ENCODE measurements at regions not wholly inside any gene's neighbourhood (a gene's known extent, or its start where the extent isn't known, plus 50 kb on each side); places are given as distances from the start of the nearest gene placed in this dataset.

DNA sequence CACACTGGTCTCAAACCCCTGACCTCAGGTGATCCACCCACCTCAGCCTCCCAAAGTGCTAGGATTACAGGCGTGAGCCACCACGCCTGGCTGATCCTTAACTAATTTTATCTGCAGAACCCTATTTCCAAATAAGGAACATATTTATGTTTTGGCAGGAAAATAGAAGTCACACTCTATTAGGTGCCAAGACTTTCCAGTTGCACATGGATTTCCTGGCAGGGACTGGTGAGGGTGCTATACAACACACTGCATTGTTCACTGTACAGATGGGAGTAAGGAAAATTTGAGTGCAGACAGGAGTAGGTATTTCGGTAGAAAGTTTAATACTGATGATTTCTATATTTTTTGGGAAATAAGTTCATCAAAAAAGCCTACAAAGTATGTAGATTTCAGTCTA is 605.3 kb upstream of the B3GALT2 start:
- DNase-seq (ENCODE audit: low spot score): no peak

DNA sequence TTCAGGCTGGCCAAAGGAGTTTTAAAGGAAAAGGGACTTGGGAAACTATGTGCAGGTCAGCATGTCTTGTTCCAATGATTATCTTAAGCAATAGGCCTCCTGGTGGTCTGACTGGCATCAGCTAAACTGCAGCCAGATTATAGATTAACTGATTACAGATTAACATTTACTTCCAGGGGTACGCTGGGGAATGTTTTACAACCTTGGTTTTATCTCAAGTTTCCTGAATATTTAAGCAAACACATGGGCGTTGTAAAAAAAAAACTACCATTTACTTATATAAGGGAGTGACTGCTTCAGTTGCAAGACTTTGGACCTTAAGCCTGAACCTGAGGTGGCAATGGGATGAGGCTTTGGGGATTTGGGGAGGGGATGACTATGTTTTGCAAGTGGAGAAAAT is 600.6 kb upstream of the B3GALT2 start:
- DNase-seq (ENCODE audit: low spot score): no peak

DNA sequence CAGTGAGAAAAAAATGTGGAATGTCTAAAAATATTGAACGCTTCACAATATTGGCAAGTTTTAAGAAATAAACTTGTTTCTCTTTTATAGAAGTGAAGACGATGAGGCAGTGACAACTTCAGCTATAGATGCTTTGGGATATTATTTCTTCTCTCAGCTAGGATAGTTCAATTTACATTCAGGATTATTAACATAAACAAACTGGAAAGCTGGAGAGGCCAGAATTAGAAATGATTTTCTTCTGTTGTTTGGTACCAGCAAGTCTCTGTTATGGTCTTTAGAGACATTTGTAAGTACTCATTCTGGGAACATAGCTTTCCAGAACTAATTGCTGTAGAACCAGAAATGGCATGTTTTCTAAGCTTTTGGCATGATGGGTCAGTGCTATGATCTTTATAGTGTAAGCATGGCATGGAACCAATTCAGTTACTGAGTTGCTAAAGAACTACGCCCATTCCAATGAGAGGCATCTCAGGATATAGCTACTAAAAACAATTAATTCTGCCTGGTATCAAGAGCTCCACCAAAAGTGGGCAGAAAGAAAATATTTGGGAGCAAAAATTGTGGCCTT is 599.5 kb upstream of the B3GALT2 start:
- no peak for DNase-seq (ENCODE audit: low spot score)

DNA sequence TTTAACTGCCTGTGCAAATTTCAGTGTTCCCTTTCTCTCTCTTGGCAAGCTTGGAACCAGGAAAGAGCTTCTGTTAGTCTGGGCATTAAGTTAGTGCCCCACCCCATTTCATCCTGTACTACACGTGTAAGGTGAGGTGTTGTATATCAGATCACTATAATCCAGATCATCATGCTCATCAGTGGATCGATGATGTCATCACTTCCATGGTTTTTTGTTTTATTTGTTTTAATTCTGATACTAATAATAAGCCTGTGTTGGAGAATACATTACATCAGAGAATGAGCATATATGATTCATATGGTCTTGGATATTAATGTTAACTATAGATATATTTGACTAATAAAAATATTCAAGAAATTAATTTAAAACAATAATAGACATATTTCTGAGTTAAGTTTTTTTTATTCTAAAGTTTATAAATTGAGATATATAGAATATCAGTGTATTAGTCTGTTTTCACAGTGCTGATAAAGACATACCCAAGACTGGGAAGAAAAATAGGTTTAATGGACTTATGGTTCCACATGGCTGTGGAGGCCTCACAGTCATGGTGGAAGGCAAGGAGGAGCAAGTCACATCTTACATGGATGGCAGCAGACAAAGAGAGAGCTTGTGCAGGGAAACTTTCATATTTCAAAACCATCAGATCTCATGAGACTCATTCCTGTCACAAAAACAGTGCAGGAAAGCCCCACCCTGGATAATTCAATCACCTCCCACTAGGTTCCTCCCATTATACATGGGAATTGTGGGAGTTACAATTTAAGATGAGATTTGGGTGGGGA is 588.3 kb upstream of the B3GALT2 start:
- DNase-seq (ENCODE audit: low spot score): no peak

DNA sequence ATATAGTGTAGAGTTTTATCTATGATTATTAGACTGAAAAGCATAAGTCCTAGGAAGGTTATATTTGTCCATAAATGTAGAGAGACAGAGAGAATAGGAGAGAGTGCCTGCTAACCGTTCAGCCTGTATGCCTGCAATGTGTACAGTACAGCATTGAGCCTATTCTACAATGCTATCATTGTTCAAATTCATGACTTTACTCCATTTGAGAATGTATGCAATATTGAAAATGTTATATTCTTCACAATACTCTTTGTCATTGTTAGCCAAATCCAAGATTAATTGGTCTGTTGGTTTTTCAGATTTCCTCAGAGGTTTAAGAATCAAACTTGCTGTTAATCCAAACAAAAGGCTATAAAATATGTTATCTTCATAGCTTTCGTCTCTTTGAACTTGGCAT is 585.2 kb upstream of the B3GALT2 start:
- DNase-seq (ENCODE audit: low spot score): no peak

DNA sequence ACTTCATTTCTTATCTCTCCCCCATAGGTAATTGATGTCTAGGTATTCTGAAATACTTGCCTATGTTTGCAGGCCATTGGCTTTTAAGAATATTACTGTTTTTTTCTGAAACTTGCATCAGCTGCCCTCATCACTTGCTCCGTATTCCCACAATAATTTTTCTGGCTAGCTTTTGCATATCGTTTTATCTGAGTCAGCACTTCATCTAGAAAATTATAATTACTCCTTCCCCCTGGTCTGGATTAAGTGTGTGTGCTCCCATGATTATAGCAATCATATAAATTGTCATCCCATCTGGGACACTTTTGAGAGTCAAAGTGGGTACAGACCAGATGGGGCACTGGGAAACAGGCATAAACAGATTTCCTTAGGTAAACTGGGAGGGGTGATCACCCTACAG is 583.2 kb upstream of the B3GALT2 start:
- DNase-seq (ENCODE audit: low spot score): no peak

DNA sequence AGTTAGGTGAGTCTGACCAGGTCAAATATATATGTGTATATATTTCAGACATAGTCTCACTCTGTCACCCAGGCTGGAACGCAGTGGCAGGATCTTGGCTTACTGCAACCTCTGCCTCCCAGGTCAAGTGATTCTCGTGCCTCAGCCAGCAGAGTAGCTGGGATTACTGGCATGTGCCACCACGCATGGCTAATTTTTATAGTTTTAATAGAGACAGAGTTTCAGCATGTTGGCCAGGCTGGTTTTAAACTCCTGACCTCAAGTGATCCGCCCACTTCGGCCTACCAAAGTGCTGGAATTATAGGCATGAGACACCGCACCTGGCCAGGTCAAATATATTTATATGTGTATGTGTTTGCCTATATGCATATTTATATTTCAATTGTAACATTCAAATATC is 581.5 kb upstream of the B3GALT2 start:
- no peak for DNase-seq (ENCODE audit: low spot score)

DNA sequence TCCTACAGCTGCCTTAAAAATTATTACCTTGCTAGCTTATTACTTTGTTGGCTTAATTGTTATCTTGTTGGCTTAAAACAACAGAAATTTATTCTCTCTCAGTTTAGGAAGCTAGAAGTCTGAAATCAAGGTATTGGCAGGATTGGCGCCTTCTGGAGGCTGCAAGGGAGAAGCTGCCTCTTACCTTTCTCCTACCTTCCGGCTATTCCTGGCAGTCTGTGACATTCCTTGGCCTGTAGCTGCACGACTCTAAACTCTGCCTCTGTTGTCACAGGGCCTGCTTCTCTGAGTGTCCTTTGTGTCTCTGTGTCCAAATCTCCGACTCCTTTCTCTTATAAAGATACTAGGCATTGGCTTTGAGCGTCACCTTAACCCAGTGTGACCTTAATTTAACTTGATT is 579.9 kb upstream of the B3GALT2 start:
- DNase-seq (ENCODE audit: low spot score): no peak

DNA sequence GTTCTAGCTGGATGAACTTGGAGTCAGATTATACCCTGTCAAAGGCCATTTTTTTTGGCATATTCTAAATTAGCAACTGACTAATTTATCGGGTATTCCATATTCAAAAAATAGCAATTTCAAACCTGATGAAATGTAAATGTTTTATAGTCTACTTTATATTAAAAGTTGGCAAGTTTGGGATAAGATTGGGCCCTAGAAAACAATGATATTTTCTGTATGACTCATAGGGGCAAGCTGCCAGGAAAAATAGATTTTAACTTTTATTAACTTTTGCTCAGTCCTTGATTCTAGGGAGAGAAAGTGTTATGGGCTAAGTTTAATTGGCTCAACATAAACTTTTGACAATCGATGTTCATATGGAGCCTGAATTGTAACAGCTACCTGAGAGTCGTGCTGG is 576.9 kb upstream of the B3GALT2 start:
- DNase-seq (ENCODE audit: low spot score): no peak

DNA sequence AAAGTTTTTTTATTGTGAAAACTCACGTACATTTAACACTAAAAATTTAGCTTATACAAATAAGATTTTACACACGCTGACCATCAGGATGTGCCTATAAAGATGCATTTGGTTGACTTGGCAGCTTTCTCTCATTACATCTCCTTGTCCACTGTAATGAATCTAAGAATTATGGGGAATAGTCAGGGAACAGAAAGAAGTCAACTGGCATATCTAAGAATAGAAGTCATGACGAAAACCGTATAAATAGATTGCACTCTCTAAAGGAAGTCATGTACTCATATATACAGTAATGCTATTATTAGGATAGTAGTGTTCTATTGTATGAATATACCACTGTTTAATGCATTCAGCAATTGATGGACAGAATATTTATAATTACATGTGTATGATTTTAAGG is 575.8 kb upstream of the B3GALT2 start:
- DNase-seq (ENCODE audit: low spot score): no peak

DNA sequence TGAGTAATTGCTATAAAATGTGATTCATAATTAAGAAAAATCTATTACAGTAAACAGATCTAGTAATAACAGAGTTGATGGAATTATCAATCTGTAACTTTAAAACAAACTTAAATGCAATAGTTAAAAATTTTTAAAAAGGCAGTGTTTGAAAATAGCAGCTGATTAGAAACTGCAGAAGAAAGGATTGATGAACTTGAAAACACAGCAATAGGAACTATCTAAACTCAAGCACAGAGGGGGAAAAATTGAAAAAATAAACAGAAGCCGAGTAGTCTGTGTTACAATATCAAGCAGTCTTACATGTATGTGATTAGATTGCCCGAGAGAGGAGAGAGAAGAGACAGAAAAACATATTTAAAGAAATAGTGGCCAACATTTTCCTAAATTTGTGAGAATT is 569.0 kb upstream of the B3GALT2 start:
- no peak for DNase-seq (ENCODE audit: low spot score)

DNA sequence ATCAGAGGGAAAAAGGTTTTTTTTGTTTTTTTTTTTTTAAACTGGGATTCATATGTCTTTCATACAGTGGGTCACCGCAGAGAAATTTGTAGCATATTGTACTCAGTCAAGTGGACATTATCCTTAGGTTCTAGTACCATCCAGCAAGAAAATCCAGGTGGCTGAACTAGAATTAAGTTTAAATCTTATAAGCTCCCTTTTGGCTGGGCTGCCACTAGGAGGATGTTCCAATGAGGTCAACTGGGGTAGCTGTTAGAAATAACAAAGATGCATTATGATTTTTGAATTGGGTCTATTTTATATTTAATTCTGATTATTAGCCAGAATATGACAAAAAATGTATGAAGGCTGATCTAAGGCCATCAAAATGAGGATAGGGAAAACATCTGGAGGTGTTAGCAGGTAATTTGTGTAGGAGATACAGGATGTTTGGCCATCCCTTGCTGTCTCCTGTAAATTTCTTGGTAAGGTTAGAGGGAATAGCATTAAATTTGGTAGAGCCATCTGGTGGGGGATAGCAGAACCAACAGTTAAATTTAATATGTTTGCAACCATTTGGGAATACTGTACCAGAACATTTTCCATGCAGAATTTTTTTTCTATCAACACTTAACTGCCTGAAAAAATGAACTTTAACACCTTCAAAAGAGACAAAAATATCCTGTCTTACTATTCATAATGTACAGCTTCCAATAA is 568.5 kb upstream of the B3GALT2 start:
- no peak for DNase-seq (ENCODE audit: low spot score)

DNA sequence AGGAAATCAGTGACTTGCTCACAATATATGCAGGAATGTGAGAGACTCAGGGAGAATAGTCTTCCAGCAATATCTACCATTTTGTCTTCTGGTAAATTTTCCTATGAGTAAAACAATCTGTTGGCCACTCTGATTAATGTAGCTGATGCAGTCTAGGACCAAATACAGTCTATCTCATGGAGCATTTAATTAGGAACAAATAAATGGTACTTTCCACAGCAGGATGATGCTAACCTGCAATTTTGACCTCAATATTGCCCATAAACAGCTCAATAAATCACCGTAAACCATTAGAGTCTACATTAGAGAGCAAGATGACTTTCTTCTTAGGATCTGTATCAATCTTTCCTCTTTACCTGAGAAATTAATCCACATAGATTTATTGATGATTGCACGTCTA is 567.7 kb upstream of the B3GALT2 start:
- no peak for DNase-seq (ENCODE audit: low spot score)

DNA sequence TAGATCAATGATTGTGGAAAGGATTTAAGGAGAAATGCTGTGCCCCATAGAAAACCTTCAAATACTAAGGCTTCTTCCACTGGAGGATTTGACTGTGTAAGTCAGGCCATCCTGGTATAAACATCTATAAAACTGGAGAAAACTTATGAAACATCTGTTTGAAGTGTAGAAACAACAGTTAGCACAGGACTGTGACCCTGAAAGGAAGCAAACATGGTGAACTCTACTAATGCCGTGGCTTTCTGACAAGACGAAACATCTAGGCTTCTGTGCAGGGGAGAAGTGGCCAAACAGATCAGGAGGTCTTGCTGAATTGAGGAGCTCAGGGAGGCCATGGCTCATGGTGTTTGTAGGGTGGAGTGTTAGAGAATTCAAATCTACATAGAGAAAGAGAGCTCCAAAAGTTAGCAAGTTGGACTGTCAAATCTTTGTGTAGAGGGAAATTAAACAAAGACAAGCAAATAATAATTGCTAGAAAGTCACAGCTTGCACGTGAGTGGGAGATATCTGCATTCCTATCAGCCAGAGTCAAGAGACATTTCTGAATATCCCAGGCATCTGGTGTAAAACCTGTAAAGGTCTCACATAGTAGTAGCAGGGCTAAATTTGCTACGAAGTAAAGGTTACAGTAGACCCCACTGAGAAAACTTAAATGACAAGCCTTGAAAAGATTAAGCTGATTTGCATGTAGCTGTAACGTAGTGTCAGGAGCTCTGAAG is 566.8 kb upstream of the B3GALT2 start:
- no peak for DNase-seq (ENCODE audit: low spot score)

DNA sequence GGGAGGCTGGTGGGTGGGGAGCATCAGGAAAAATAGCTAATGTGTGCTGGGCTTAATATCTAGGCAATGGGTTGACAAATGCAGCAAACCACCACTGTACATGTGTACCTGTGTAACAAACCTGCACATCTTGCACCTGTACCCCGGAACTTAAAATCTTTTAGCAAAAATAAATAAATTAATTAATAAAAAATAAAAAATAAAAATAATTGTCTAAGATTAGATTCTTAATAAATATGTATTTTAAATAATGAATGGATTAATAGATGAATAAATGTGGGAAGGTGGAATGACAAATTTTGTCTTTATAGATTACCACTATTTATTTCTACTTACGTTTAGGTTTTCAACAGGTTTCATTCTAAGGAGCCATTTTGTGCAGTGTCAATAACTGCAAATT is 563.5 kb upstream of the B3GALT2 start:
- DNase-seq (ENCODE audit: low spot score): no peak

DNA sequence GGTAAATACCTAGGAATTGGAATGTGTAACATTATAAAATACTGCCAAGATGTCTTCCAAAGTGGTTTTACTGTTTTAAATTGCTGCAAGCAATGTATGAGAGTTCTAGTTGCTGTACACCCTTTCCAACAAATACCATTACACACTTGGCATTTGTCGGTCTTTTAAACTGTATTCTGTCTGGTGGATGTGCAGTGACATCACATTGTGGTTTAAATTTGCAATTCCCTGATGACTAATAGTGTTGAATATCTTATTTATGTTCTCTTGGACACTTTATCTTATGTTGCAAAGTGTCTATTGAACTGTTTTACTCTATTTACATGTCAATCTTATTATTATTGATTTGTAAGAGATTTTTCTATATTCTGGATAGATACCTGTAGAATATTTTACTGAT is 561.2 kb upstream of the B3GALT2 start:
- DNase-seq (ENCODE audit: low spot score): no peak

DNA sequence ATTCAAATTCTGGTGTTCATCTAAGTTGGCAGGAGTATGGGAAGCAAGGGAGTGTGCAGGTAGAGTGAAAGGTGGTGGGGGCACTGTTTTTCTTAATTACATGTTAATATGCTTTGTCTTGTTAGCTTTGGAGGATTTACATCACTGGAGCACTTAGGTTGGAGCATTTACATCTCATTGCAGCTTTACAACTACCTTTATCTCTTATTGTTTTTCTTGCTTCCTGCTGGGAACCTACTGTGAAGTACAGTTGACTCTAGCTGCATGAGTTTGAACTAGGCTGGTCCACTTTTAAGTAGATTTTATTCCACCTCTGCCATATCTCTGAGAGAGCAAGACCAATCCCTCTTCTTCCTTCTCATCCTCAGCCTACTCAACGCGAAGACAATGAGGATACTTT is 554.8 kb upstream of the B3GALT2 start:
- no peak for DNase-seq (ENCODE audit: low spot score)

DNA sequence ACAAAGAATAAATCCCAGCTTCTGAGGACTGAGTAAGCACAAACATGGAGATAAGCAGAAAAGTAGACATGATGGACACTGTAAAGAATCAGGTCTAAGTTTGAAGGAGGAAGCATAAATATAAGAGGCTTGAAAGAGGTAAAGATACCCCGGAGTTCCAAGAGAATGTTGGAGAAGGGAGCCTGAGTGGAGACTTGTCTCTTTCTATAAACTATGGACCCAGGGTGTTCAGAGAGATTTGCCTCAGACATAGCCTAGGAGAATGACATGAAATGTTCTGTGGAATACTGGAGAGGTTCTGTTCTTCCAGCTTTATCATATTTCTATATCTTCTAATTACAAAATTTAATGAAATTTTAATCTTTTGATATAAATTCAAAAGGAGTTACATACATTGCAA is 554.3 kb upstream of the B3GALT2 start:
- DNase-seq (ENCODE audit: low spot score): no peak

DNA sequence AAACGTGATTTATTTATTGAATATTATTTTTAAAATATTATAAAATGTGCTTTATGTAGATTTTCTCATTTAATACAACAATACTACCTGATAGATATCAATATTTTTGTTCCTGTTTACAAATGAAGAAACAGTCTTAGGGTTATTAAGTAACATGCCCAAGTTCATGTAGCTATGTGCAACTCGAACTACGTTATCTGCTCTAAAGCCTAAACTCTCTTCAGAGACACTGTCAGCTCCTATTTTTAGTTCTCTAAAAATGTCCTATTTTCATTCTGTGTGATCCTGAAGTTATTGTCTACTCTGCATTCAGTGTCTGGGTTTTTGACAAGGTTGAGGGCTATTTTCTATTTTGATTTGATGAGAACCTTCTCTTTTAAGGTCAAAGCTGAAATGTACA is 550.1 kb upstream of the B3GALT2 start:
- DNase-seq (ENCODE audit: low spot score): no peak

DNA sequence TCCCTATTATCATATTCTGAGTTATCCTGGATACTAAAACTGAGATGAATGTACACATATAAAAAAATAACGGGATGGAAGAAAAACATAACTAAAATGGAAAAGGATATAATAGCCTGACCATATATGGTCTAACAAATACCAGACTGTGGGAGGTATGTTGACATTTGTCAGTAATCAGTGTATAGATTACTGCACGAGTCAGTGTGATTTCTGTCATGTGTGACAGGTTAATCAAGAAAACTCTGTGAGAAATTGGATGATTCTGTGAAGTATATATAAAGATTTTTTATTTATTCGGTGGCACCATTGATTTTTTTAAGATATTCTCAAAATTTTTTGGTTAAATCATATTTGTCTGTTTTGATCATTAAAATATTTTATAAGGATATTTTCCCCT is 547.3 kb upstream of the B3GALT2 start:
- DNase-seq (ENCODE audit: low spot score): no peak

DNA sequence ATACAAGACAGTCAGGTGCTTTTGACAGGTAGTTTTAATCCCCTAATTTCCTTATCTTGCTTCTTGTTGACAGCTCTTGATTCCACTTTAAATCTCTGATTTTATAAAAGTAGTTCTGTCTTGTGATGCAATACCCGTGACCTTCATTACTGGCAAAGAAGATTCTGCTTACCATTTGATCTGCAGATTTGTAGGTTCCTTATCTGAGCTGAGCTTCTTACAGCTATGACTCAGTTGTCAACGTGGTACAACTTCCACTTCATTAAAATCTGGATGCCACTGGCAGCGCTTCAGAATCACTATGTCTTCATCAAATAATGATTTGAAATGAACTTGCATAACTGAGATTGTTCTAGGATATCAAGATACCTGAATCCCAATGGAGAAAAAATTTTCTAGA is 543.6 kb upstream of the B3GALT2 start:
- DNase-seq (ENCODE audit: low spot score): no peak

DNA sequence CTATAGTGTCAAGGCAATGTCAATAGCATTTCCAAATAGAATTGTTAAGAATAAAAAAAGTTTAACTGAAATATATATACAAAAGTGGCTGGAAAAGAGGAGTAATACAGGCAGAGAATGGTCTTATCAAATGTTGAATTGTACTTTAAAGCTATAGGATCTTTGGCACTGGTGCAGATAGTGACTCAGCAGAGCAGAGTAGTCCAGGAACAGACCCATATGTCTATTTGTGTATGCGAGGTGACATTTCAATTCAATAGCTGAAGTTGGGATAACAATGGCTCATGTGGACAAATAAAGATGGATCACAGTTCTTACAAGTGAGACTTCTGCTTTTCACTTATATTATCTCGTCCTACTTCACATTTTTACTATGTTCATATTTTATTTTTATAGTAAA is 543.0 kb upstream of the B3GALT2 start:
- DNase-seq (ENCODE audit: low spot score): no peak

DNA sequence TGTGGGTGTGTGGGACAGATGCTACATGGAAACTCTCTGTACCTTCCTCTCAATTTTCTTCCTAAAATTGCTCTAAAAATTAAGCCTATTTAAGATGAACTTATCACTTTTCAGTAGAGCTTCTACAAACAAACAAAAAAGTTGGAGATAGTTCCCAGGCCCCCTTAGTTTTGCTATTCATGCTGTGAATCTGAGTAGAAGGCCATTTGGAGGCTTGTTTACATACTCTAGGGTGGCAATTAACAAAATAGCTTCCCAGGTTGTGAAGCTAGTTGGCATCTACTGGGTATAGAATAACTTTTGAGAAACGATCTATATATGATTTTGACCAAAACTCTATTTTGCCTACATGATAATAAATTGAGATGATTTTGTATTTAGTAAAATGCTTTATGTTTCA is 541.4 kb upstream of the B3GALT2 start:
- no peak for DNase-seq (ENCODE audit: low spot score)
